H9 (cell line): ENCODE measurements at regions not wholly inside any gene's neighbourhood (a gene's known extent, or its start where the extent isn't known, plus 50 kb on each side); places are given as distances from the start of the nearest gene placed in this dataset.

Experiments
- DNase-seq: peaks from one replicate; pipeline ENCODE4 v3.0.0-alpha.2; 2017
- H2AFZ ChIP-seq: one replicate; pipeline ENCODE4 v1.6.1; 2013; ENCODE audit warnings: mild to moderate bottlenecking, low read length, control low read depth, moderate library complexity
- H2AK5ac ChIP-seq: 2 replicates; pipeline ENCODE4 v1.6.1; 2013; ENCODE audit warnings: low read length, control low read depth, mixed read lengths; ENCODE audit not compliant: insufficient read length
- H2BK120ac ChIP-seq: one replicate; pipeline ENCODE4 v1.6.1; 2013; ENCODE audit warnings: low read depth, mild to moderate bottlenecking, low read length, control low read depth, inconsistent platforms; ENCODE audit not compliant: poor library complexity, severe bottlenecking
- H2BK12ac ChIP-seq: 2 replicates; pipeline ENCODE4 v1.6.1; 2013; ENCODE audit warnings: low read length, control low read depth, mixed read lengths, low read depth; ENCODE audit not compliant: insufficient read length
- H2BK15ac ChIP-seq: 2 replicates; pipeline ENCODE4 v1.6.1; 2013; ENCODE audit warnings: low read depth, low read length, control low read depth
- H2BK20ac ChIP-seq: one replicate; pipeline ENCODE4 v1.6.1; 2013; ENCODE audit warnings: low read depth, mild to moderate bottlenecking, low read length, control low read depth, inconsistent platforms; ENCODE audit not compliant: poor library complexity, severe bottlenecking
- H2BK5ac ChIP-seq: 2 replicates; pipeline ENCODE4 v1.6.1; 2013; ENCODE audit warnings: low read length, control low read depth, mixed read lengths; ENCODE audit not compliant: insufficient read length
- H3K14ac ChIP-seq: 2 replicates; pipeline ENCODE4 v1.6.1; 2013; ENCODE audit warnings: low read length, control low read depth; ENCODE audit not compliant: insufficient read depth
- H3K18ac ChIP-seq: 2 replicates; pipeline ENCODE4 v1.6.1; 2013; ENCODE audit warnings: low read depth, mild to moderate bottlenecking, mixed read lengths, low read length, control low read depth; ENCODE audit not compliant: insufficient read length
- H3K23ac ChIP-seq: 2 replicates; pipeline ENCODE4 v1.6.1; 2013; ENCODE audit warnings: low read length, control low read depth, mixed read lengths, low read depth; ENCODE audit not compliant: insufficient read length
- H3K23me2 ChIP-seq: 2 replicates; pipeline ENCODE4 v1.6.1; 2013; ENCODE audit warnings: low read depth, mild to moderate bottlenecking, mixed read lengths, low read length, control low read depth; ENCODE audit not compliant: insufficient read length, poor library complexity, severe bottlenecking
- H3K27ac ChIP-seq: 2 replicates; pipeline ENCODE4 v1.5.1; 2013; ENCODE audit warnings: low read length, control low read depth, mixed read lengths, low read depth; ENCODE audit not compliant: insufficient read length
- H3K27me3 ChIP-seq: 2 replicates; pipeline ENCODE4 v1.6.1; 2013; ENCODE audit warnings: low read length, control low read depth, inconsistent platforms; ENCODE audit not compliant: insufficient read depth
- H3K4ac ChIP-seq: 2 replicates; pipeline ENCODE4 v1.6.1; 2013; ENCODE audit warnings: low read depth, mild to moderate bottlenecking, control low read depth, inconsistent platforms, low read length, moderate library complexity
- H3K4me1 ChIP-seq: 2 replicates; pipeline ENCODE4 v1.6.1; 2013; ENCODE audit warnings: low read length, control low read depth, inconsistent platforms; ENCODE audit not compliant: insufficient read depth
- H3K4me2 ChIP-seq: 2 replicates; pipeline ENCODE4 v1.6.1; 2013; ENCODE audit warnings: low read length, control low read depth, mixed read lengths; ENCODE audit not compliant: insufficient read length, insufficient read depth
- H3K56ac ChIP-seq: 2 replicates; pipeline ENCODE4 v1.6.1; 2013; ENCODE audit warnings: low read depth, mild to moderate bottlenecking, mixed read lengths, low read length, control low read depth; ENCODE audit not compliant: insufficient read length
- H3K79me1 ChIP-seq: 2 replicates; pipeline ENCODE4 v1.6.1; 2013; ENCODE audit warnings: low read depth, mild to moderate bottlenecking, moderate library complexity, low read length, control low read depth, inconsistent platforms; ENCODE audit not compliant: insufficient read depth, poor library complexity, severe bottlenecking
- H3K79me2 ChIP-seq: 2 replicates; pipeline ENCODE4 v1.6.1; 2013; ENCODE audit warnings: low read length, control low read depth, inconsistent platforms; ENCODE audit not compliant: insufficient read depth
- H3K9ac ChIP-seq: 2 replicates; pipeline ENCODE4 v1.6.1; 2013; ENCODE audit warnings: low read length, control low read depth, mixed read lengths; ENCODE audit not compliant: insufficient read length; ENCODE audit errors: extremely low read depth
- H3K9me3 ChIP-seq: one replicate; pipeline ENCODE4 v1.6.1; 2013; ENCODE audit warnings: low read depth, low read length, inconsistent platforms; ENCODE audit not compliant: control insufficient read depth
- H3T11ph ChIP-seq: one replicate; pipeline ENCODE4 v1.6.1; 2013; ENCODE audit warnings: mild to moderate bottlenecking, low read length, control low read depth, inconsistent platforms
- H4K20me1 ChIP-seq: one replicate; pipeline ENCODE4 v1.6.1; 2013; ENCODE audit not compliant: control insufficient read depth, insufficient read length, insufficient read depth
- H4K5ac ChIP-seq: 2 replicates; pipeline ENCODE4 v1.6.1; 2013; ENCODE audit warnings: low read depth, mild to moderate bottlenecking, mixed read lengths, low read length, control low read depth; ENCODE audit not compliant: insufficient read length
- H4K8ac ChIP-seq: replicated peaks from 2 replicates; pipeline ENCODE4 v1.6.1; 2013; ENCODE audit warnings: low read length, control low read depth, mixed read lengths, low read depth; ENCODE audit not compliant: insufficient read length
- H4K91ac ChIP-seq: 2 replicates; pipeline ENCODE4 v1.6.1; 2013; ENCODE audit warnings: low read depth, mild to moderate bottlenecking, moderate library complexity, mixed read lengths, low read length, control low read depth; ENCODE audit not compliant: insufficient read length
- H3K27ac Mint-ChIP-seq, 3 experiments: 2 replicates in 2 of 3; 3 replicates in 1 of 3; pipeline ENCODE4 v1.8.0; 2020 to 2021; ENCODE audit warnings: mixed read lengths in 3 of 3, mild to moderate bottlenecking in 1 of 3, moderate library complexity in 1 of 3
- H3K27me3 Mint-ChIP-seq: 2 replicates; pipeline ENCODE4 v1.8.0; 2021; ENCODE audit warnings: low read depth, mild to moderate bottlenecking, moderate library complexity, mixed read lengths
- H3K36me3 Mint-ChIP-seq, 3 experiments: 2 replicates in 2 of 3; 3 replicates in 1 of 3; pipeline ENCODE4 v1.8.0; 2020 to 2021; ENCODE audit warnings: low read depth in 3 of 3, mixed read lengths in 3 of 3; ENCODE audit not compliant: insufficient read depth in 1 of 3
- H3K4me1 Mint-ChIP-seq, 2 experiments: 2 replicates each; pipeline ENCODE4 v1.8.0; 2020; ENCODE audit warnings: mixed read lengths in 2 of 2
- H3K4me3 Mint-ChIP-seq, 2 experiments: 2 replicates in 1 of 2; 3 replicates in 1 of 2; pipeline ENCODE4 v1.8.0; 2020 to 2021; ENCODE audit warnings: mild to moderate bottlenecking in 2 of 2, mixed read lengths in 2 of 2, moderate library complexity in 1 of 2
- H3K9me3 Mint-ChIP-seq, 2 experiments: 2 replicates in 1 of 2; 3 replicates in 1 of 2; pipeline ENCODE4 v1.8.0; 2020; ENCODE audit warnings: mild to moderate bottlenecking in 2 of 2, mixed read lengths in 2 of 2, moderate library complexity in 1 of 2
- WGBS: extraction: QIAGEN DNeasy Blood & Tissue Kit; methylation state at CpG from one replicate; pipeline ENCODE4 v1.1.7; 2013; ENCODE audit warnings: missing lambda C conversion rate, low lambda C conversion rate, mixed read lengths; ENCODE audit not compliant: insufficient read length; ENCODE audit errors: extremely low coverage; 5-methylcytosine and 5-hydroxymethylcytosine counted together
- TF ChIP-seq, protein P1 (sequence below): fragments of 200-600 bp; sonication (generic); conservative IDR thresholded peaks from 3 replicates; pipeline ENCODE4 v1.8.0; 2021; ENCODE audit warnings: antibody characterized with exemption, mild to moderate bottlenecking

DNA sequence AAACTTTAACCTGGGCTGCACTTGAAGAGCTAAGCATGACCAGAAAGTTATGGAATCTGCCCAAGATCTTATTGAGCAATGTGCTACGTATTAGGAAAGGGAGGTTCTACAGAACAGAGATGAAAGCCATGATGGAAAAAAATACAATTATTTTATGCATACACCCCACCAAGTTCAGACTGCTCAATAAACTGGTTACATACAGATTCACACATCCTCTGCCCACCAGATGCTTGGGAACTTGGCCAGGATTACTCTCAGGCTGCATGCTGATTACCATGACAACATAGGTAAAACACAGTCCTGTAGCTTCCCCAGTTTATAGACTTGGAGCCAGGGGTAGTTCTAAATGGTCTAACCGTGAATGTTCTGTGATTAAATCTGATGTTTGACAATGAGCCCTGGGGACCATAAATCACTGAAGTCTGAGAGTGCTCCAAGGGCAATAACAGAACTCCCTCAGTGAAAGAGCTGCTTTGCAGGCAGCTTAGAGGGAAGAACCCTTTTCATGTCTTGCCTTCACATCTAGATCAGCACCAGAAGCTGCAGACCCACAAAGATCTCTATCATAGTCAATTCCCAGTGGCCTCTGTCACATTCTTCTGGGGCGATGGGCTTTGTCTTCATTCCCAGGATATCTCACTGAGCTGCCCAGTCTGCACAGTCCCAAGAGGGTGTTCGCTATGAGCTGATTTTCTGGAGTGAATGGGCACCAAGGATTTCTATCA, 232.2 kb downstream of the EMP1 start:
- H3K9ac ChIP-seq = no peak overlapping the region
- WGBS = no CpG with 5 or more reads among the region's 4 CpGs
- H2AFZ ChIP-seq = no peak overlapping the region
- no peaks in the 10 kb centered on the region for H3K9me3 ChIP-seq
- no peak overlapping the region for H2BK15ac ChIP-seq
- Mint-ChIP-seq H3K9me3 (peaks cover 5 to 13% of the 10 kb centered on the region in 2 experiments; a peak in 4 of 5 replicates), H3K27ac (no peak overlapping the region), H3K27me3 (no peaks in the 10 kb centered on the region), H3K4me3 (no peak overlapping the region), H3K4me1 (no peaks in the 10 kb centered on the region), H3K36me3 (peaks cover 0 to 4% (median 3%) of the 10 kb centered on the region in 3 experiments; a peak in 4 of 7 replicates)
- no peak overlapping the region for H3K4ac ChIP-seq
- 0 out of 2 replicates have a peak, but pooled peaks cover 1% of the 10 kb centered on the region for H3K79me2 ChIP-seq
- no peak overlapping the region for H2BK12ac ChIP-seq
- no peaks in the 10 kb centered on the region for H4K20me1 ChIP-seq
- H3T11ph ChIP-seq = no peak overlapping the region
- no peak for DNase-seq
- TF ChIP-seq, protein P1, sequence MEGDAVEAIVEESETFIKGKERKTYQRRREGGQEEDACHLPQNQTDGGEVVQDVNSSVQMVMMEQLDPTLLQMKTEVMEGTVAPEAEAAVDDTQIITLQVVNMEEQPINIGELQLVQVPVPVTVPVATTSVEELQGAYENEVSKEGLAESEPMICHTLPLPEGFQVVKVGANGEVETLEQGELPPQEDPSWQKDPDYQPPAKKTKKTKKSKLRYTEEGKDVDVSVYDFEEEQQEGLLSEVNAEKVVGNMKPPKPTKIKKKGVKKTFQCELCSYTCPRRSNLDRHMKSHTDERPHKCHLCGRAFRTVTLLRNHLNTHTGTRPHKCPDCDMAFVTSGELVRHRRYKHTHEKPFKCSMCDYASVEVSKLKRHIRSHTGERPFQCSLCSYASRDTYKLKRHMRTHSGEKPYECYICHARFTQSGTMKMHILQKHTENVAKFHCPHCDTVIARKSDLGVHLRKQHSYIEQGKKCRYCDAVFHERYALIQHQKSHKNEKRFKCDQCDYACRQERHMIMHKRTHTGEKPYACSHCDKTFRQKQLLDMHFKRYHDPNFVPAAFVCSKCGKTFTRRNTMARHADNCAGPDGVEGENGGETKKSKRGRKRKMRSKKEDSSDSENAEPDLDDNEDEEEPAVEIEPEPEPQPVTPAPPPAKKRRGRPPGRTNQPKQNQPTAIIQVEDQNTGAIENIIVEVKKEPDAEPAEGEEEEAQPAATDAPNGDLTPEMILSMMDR = no peak
- no peak overlapping the region for H2BK120ac ChIP-seq
- H3K27ac ChIP-seq = no peak overlapping the region
- no peaks in the 10 kb centered on the region for H3K27me3 ChIP-seq
- no peak overlapping the region for H3K4me2 ChIP-seq
- no peak overlapping the region for H3K14ac ChIP-seq
- H4K5ac ChIP-seq = no peak overlapping the region
- no peak overlapping the region for H2AK5ac ChIP-seq
- no peak overlapping the region for H4K91ac ChIP-seq
- no peak overlapping the region for H3K56ac ChIP-seq
- H3K23ac ChIP-seq = no peak overlapping the region
- no peak overlapping the region for H4K8ac ChIP-seq
- H3K79me1 ChIP-seq = no peaks in the 10 kb centered on the region
- H2BK5ac ChIP-seq = no peak overlapping the region
- no peaks in the 10 kb centered on the region for H3K4me1 ChIP-seq
- H2BK20ac ChIP-seq = no peak overlapping the region
- no peak overlapping the region for H3K18ac ChIP-seq
- no peaks in the 10 kb centered on the region for H3K23me2 ChIP-seq
